OCI-LY7 (cell line): ENCODE measurements at regions not wholly inside any gene's neighbourhood (a gene's known extent, or its start where the extent isn't known, plus 50 kb on each side); places are given as distances from the start of the nearest gene placed in this dataset.

Experiments used
- BruUV-seq: library from RNA; stranded (reverse); fragments of 400-500 nt; replicated peaks from 2 replicates; lab custom pipeline; 2021; lab: Mats Ljungman, UMichigan
- CTCF ChIA-PET: fragments of 300-600 bp; sonication (Branson Sonifier 250); formaldehyde crosslinking; loops from one replicate; lab custom pipeline; 2022; ENCODE audit warnings: antibody characterized with exemption; ENCODE audit not compliant: unreplicated experiment; lab: Charles Lee
- POLR2A ChIA-PET: fragments of 300-600 bp; sonication (Branson Sonifier 250); formaldehyde crosslinking; loops from one replicate; lab custom pipeline; 2022; ENCODE audit warnings: antibody characterized with exemption; lab: Charles Lee
- DNase-seq: peaks from one replicate; pipeline ENCODE4 v3.0.0-alpha.2; 2015; ENCODE audit warnings: low spot score
- H2AFZ ChIP-seq: fragments of 200-600 bp; sonication (generic), shearing (Covaris generic); 2 replicates; pipeline ENCODE4 v1.6.1; 2014; ENCODE audit warnings: mild to moderate bottlenecking, antibody characterized with exemption, low read length, moderate library complexity
- H3K27ac ChIP-seq: fragments of 200-600 bp; sonication (generic); 2 replicates; pipeline ENCODE4 v1.5.1; 2014; ENCODE audit warnings: mixed run types, low read depth, mild to moderate bottlenecking, moderate library complexity, low read length, inconsistent platforms; ENCODE audit not compliant: poor library complexity, severe bottlenecking
- H3K36me3 ChIP-seq: fragments of 200-600 bp; sonication (generic); 2 replicates; pipeline ENCODE4 v1.6.1; 2014; ENCODE audit warnings: mild to moderate bottlenecking, antibody characterized with exemption, low read length, moderate library complexity, mixed read lengths; ENCODE audit not compliant: insufficient read depth
- H3K4me1 ChIP-seq: fragments of 200-600 bp; sonication (generic); 2 replicates; pipeline ENCODE4 v1.5.1; 2014; ENCODE audit warnings: mild to moderate bottlenecking, low read length; ENCODE audit not compliant: insufficient read depth, poor library complexity, severe bottlenecking
- H3K4me2 ChIP-seq: fragments of 200-600 bp; sonication (generic); 2 replicates; pipeline ENCODE4 v1.6.1; 2014; ENCODE audit warnings: mild to moderate bottlenecking, low read length
- H3K4me3 ChIP-seq: fragments of 200-600 bp; sonication (generic); 2 replicates; pipeline ENCODE4 v1.5.1; 2014; ENCODE audit warnings: mild to moderate bottlenecking, low read depth, low read length; ENCODE audit not compliant: poor library complexity, severe bottlenecking
- H3K79me2 ChIP-seq: fragments of 200-600 bp; sonication (generic); 2 replicates; pipeline ENCODE4 v1.6.1; 2016; ENCODE audit warnings: low read depth, mild to moderate bottlenecking, low read length, moderate library complexity, mixed read lengths; ENCODE audit not compliant: insufficient read depth
- H3K9me2 ChIP-seq: fragments of 200-600 bp; sonication (generic); 2 replicates; pipeline ENCODE4 v1.6.1; 2016; ENCODE audit warnings: mild to moderate bottlenecking, low read length, mixed read lengths; ENCODE audit not compliant: insufficient read depth
- H3K9me3 ChIP-seq: fragments of 200-600 bp; sonication (generic); 2 replicates; pipeline ENCODE4 v1.6.1; 2014; ENCODE audit warnings: mild to moderate bottlenecking, mixed run types, low read length, mixed read lengths
- H4K20me1 ChIP-seq: fragments of 200-600 bp; sonication (generic); 2 replicates; pipeline ENCODE4 v1.6.1; 2014; ENCODE audit warnings: mild to moderate bottlenecking, antibody characterized with exemption, low read length, moderate library complexity, mixed read lengths; ENCODE audit not compliant: insufficient read depth
- EZH2phosphoT487 ChIP-seq: fragments of 200-600 bp; sonication (generic); IDR thresholded peaks from 2 replicates; pipeline ENCODE4 v1.6.1; 2018; ENCODE audit warnings: low read depth, borderline replicate concordance, mild to moderate bottlenecking, mixed run types, antibody characterized with exemption, low read length, moderate library complexity, mixed read lengths
- intact Hi-C: fragments of 100-400 bp; cut with micrococcal nuclease; formaldehyde crosslinking; loops from one replicate; pipeline ENCODE4 v1.10.0; 2022; ENCODE audit not compliant: unreplicated experiment
- TF ChIP-seq, protein P1 (sequence below): fragments of 200-600 bp; sonication (generic); conservative IDR thresholded peaks from 2 replicates; pipeline ENCODE4 v1.5.1; 2014; ENCODE audit warnings: mild to moderate bottlenecking, antibody characterized with exemption, low read length, moderate library complexity, mixed read lengths

DNA sequence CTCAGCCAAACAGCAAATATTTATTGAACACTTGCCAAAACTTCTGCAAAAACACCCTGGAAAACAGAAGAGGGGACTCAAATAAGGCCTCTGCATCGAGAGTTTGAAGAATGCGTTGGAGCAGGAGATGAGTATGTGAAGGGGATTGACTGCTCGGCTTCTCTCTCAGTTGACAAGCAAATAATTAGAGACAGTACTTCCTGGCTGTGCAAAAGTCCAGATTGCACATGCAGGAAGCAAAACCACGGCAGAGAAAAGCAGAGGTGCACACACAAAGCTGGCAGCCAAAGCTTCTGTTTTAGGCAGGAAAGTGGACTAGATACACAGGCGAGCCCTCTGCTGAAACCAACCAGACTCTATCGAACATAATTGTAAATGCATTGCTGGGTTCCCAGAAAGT is 343.6 kb upstream of the MGMT start:
- Histone ChIP-seq H2AFZ (no peak overlapping the region), H4K20me1 (no peaks in the 10 kb centered on the region), H3K4me2 (no peak overlapping the region), H3K27ac (no peak overlapping the region), H3K79me2 (no peaks in the 10 kb centered on the region), H3K4me3 (no peak overlapping the region), H3K4me1 (no peaks in the 10 kb centered on the region), H3K36me3 (no peaks in the 10 kb centered on the region), H3K9me2 (no peaks in the 10 kb centered on the region), H3K9me3 (no peaks in the 10 kb centered on the region)
- no peak for TF ChIP-seq EZH2phosphoT487
- BruUV-seq, result no TSS peak
- ChIA-PET POLR2A (interaction anchor here (0.6 kb wide), 1 partner anchor 27 kb away, joined by 3 read pairs; no protein-coding TSS in a partner anchor), CTCF (no interaction called here)
- DNase-seq, result no peak
- intact Hi-C loops, result no loop called here

DNA sequence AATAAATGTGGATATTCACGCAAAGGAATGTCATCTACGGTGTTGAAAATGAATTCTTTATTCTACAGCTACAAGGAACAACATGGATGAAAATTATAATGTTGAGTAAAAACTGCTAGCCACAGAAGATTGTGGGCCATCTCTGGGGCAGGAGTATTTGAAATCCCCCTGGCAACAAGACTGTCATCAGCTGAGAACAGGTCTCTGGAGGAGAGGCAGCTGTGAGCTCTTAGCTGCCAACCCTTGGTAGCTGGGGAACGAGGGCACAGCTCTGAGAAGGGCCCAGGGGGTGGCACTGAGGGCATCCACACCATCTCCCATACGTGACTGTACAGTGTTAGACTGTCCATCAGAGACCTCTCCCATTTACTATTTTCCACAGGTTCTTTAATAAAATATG is 340.1 kb upstream of the MGMT start:
- ChIA-PET POLR2A (no interaction called here), CTCF (no interaction called here)
- no TSS peak for BruUV-seq
- no peaks in the 10 kb centered on the region for H3K9me3 ChIP-seq
- no peak for DNase-seq
- H3K36me3 ChIP-seq, result no peaks in the 10 kb centered on the region
- H3K4me2 ChIP-seq, result no peak overlapping the region
- no peaks in the 10 kb centered on the region for H3K79me2 ChIP-seq
- no peak for TF ChIP-seq EZH2phosphoT487
- TF ChIP-seq, protein P1, sequence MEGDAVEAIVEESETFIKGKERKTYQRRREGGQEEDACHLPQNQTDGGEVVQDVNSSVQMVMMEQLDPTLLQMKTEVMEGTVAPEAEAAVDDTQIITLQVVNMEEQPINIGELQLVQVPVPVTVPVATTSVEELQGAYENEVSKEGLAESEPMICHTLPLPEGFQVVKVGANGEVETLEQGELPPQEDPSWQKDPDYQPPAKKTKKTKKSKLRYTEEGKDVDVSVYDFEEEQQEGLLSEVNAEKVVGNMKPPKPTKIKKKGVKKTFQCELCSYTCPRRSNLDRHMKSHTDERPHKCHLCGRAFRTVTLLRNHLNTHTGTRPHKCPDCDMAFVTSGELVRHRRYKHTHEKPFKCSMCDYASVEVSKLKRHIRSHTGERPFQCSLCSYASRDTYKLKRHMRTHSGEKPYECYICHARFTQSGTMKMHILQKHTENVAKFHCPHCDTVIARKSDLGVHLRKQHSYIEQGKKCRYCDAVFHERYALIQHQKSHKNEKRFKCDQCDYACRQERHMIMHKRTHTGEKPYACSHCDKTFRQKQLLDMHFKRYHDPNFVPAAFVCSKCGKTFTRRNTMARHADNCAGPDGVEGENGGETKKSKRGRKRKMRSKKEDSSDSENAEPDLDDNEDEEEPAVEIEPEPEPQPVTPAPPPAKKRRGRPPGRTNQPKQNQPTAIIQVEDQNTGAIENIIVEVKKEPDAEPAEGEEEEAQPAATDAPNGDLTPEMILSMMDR, result no peak
- no peak overlapping the region for H3K4me3 ChIP-seq
- H3K27ac ChIP-seq, result no peak overlapping the region
- intact Hi-C loops, result no loop called here
- no peak overlapping the region for H2AFZ ChIP-seq
- H3K4me1 ChIP-seq, result no peaks in the 10 kb centered on the region
- H3K9me2 ChIP-seq, result no peaks in the 10 kb centered on the region
- H4K20me1 ChIP-seq, result no peaks in the 10 kb centered on the region

GRCh38 chr10:129131457-129132132 is 335.4 kb upstream of the MGMT start:
- no peaks in the 10 kb centered on the region for H3K79me2 ChIP-seq
- H3K36me3 ChIP-seq, result no peaks in the 10 kb centered on the region
- no TSS peak for BruUV-seq
- H3K9me3 ChIP-seq, result no peaks in the 10 kb centered on the region
- H3K4me3 ChIP-seq, result no peak overlapping the region
- H3K27ac ChIP-seq, result no peak overlapping the region
- ChIA-PET POLR2A (interaction anchor here (0.6 kb wide), 1 partner anchor 877 kb away, joined by 3 read pairs; no protein-coding TSS in a partner anchor), CTCF (no interaction called here)
- H4K20me1 ChIP-seq, result no peaks in the 10 kb centered on the region
- H2AFZ ChIP-seq, result no peak overlapping the region
- H3K4me2 ChIP-seq, result no peak overlapping the region
- intact Hi-C loops, result no loop called here
- H3K4me1 ChIP-seq, result no peaks in the 10 kb centered on the region
- DNase-seq, result no peak
- TF ChIP-seq, protein P1, result no peak
- no peak for TF ChIP-seq EZH2phosphoT487
- no peaks in the 10 kb centered on the region for H3K9me2 ChIP-seq
